ENCODE measurements at regions not wholly inside any gene's neighbourhood (a gene's known extent, or its start where the extent isn't known, plus 50 kb on each side); places are given as distances from the start of the nearest gene placed in this dataset.

DNA sequence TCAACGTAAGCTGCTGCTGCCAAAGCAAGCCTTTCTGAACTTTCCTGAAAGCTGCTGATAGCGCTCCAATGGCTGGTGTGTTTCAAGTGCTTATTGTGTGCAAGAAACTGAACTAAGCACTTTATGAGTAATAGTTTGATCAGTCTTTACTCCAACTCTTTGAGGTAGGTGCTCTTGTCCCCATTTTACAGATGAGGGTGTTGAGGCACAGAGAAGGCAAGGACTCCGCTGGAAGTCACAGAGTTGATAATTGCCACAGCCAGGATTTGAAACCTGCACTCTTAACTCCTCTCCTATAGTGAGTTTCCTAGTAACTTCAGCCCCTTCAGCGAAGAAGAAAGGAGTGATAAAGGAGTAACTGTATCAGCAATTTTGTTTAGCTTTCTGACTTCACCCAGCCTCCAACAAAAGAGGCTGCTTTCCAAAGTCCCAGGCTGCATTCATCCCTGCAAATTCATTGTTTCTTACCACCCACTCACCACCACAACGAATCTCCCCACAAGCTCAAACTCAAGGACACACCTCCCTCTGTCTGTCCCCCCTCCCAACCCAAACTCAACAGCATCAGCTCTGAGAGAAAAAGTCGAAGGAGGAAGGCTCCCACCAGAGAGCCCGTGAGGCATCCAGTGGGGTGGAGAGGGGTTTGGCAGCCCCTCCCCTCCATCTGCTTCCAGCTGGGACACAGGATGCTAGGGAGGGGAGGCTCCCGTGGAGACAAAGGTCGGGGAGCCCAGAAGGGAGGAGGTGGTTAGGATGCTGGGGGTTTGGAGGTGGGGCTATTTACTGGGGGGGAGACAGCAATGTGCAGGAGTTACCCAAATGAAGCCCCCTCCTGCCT is 139.6 kb downstream of the NAV1 start:
- peaks cover 2 to 40% of the 10 kb centered on the region in 2 experiments for H3K36me3 ChIP-seq (ENCODE audit: control insufficient read depth in 1 of 2, insufficient read depth in 2 of 2, low read depth in 1 of 2, low read length in 2 of 2)
- H3K14ac ChIP-seq (ENCODE audit: low read length in 2 of 2): no peak overlapping the region
- 50% methylated on average over 9 of the region's 9 CpGs for WGBS

DNA sequence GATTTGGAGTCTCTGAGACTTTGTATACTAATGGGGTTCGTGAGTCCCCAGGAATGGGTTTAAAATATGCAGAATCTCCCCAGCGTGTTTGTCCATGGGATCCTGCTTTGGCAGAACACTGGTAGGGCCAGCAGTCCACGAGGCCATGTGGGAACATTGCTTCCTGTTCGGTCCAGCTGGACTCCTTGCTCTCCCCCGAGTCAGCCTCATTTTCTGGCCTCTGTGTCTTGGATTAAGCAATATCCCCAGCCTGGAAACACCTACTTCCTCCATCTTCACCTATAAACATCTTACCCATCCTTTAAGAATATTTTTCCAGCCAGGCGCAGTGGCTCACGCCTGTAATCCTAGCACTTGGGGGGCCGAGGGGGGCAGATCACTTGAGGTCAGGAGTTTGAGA is 142.4 kb downstream of the NAV1 start:
- Histone ChIP-seq H2BK5ac (ENCODE audit: low read depth, low read length, poor library complexity, severe bottlenecking) (no peak overlapping the region), H3K79me1 (replicated peaks; ENCODE audit: low read length, poor library complexity, severe bottlenecking) (peaks cover 27% of the 10 kb centered on the region), H2BK12ac (ENCODE audit: low read length in 2 of 2) (no peak overlapping the region), H3K36me3 (ENCODE audit: control insufficient read depth in 1 of 2, insufficient read depth in 2 of 2, low read depth in 1 of 2, low read length in 2 of 2) (peaks cover 2 to 35% of the 10 kb centered on the region in 2 experiments), H3K27ac (ENCODE audit: low read length, poor library complexity, severe bottlenecking) (no peak overlapping the region), H4K8ac (ENCODE audit: low read length) (no peak overlapping the region), H3K27me3 (ENCODE audit: control insufficient read depth in 1 of 2, insufficient read depth in 1 of 2, low read length in 2 of 2) (no peaks in the 10 kb centered on the region), H3K4ac (ENCODE audit: low read depth in 1 of 2, low read length in 2 of 2) (no peak overlapping the region), H3K23ac (ENCODE audit: low read length in 2 of 2) (no peak overlapping the region), H3K9me3 (ENCODE audit: control insufficient read depth, low read length) (no peaks in the 10 kb centered on the region), H3K4me1 (ENCODE audit: control insufficient read depth, insufficient read depth, low read depth, low read length) (peaks cover 29% of the 10 kb centered on the region), H4K91ac (ENCODE audit: low read length) (no peak overlapping the region), H3K4me3 (ENCODE audit: insufficient read depth in 1 of 2, low read depth in 1 of 2, low read length in 2 of 2) (no peak overlapping the region), H3K9ac (ENCODE audit: low read length) (no peak overlapping the region), H3K18ac (ENCODE audit: low read depth in 1 of 2, low read length in 2 of 2) (no peak overlapping the region), H2BK15ac (ENCODE audit: low read depth, poor library complexity, severe bottlenecking) (no peak overlapping the region), H3K4me2 (ENCODE audit: low read length, poor library complexity, severe bottlenecking) (no peak overlapping the region), H2AK5ac (ENCODE audit: low read length, severe bottlenecking) (no peak overlapping the region), H2BK120ac (ENCODE audit: low read depth, low read length) (no peak overlapping the region), H2AFZ (ENCODE audit: low read depth, low read length) (no peak overlapping the region), H3K14ac (ENCODE audit: low read length in 2 of 2) (no peak overlapping the region)
- 83% methylated on average over 8 of the region's 8 CpGs for WGBS
- DNase-seq: no peak

More for the DNA sequence above, 139.6 kb downstream of the NAV1 start:
- Histone ChIP-seq H3K4me3 (ENCODE audit: insufficient read depth in 1 of 2, low read depth in 1 of 2, low read length in 2 of 2) (no peak overlapping the region), H2AFZ (ENCODE audit: low read depth, low read length) (no peak overlapping the region), H3K18ac (ENCODE audit: low read depth in 1 of 2, low read length in 2 of 2) (no peak overlapping the region), H3K9me3 (ENCODE audit: control insufficient read depth, low read length) (no peaks in the 10 kb centered on the region), H2BK120ac (ENCODE audit: low read depth, low read length) (no peak overlapping the region), H4K91ac (ENCODE audit: low read length) (no peak overlapping the region), H2BK12ac (ENCODE audit: low read length in 2 of 2) (no peak overlapping the region), H2BK5ac (ENCODE audit: low read depth, low read length, poor library complexity, severe bottlenecking) (no peak overlapping the region), H3K9ac (ENCODE audit: low read length) (peak overlapping the region; percentile 25), H3K27ac (ENCODE audit: low read length, poor library complexity, severe bottlenecking) (no peak overlapping the region), H3K4me2 (ENCODE audit: low read length, poor library complexity, severe bottlenecking) (no peak overlapping the region), H4K8ac (ENCODE audit: low read length) (no peak overlapping the region), H2AK5ac (ENCODE audit: low read length, severe bottlenecking) (no peak overlapping the region), H3K27me3 (ENCODE audit: control insufficient read depth in 1 of 2, insufficient read depth in 1 of 2, low read length in 2 of 2) (no peaks in the 10 kb centered on the region), H3K79me1 (replicated peaks; ENCODE audit: low read length, poor library complexity, severe bottlenecking) (peaks cover 32% of the 10 kb centered on the region), H3K4ac (ENCODE audit: low read depth in 1 of 2, low read length in 2 of 2) (no peak overlapping the region), H3K23ac (ENCODE audit: low read length in 2 of 2) (no peak overlapping the region), H2BK15ac (ENCODE audit: low read depth, poor library complexity, severe bottlenecking) (no peak overlapping the region), H3K4me1 (ENCODE audit: control insufficient read depth, insufficient read depth, low read depth, low read length) (peaks cover 26% of the 10 kb centered on the region)
- DNase-seq: no peak

- no peaks in the 10 kb centered on the region for H3K9me3 ChIP-seq (ENCODE audit: control insufficient read depth, low read length)
- H4K8ac ChIP-seq (ENCODE audit: low read length): no peak overlapping the region
- no peak overlapping the region for H3K9ac ChIP-seq (ENCODE audit: low read length)
- no peak overlapping the region for H2BK120ac ChIP-seq (ENCODE audit: low read depth, low read length)
- 88% methylated on average over 4 of the region's 4 CpGs for WGBS
- no peak overlapping the region for H2BK5ac ChIP-seq (ENCODE audit: low read depth, low read length, poor library complexity, severe bottlenecking)
- H2BK12ac ChIP-seq (ENCODE audit: low read length in 2 of 2): no peak overlapping the region
- H3K79me1 ChIP-seq (replicated peaks; ENCODE audit: low read length, poor library complexity, severe bottlenecking): peaks cover 24% of the 10 kb centered on the region
- H3K23ac ChIP-seq (ENCODE audit: low read length in 2 of 2): no peak overlapping the region
- H2AK5ac ChIP-seq (ENCODE audit: low read length, severe bottlenecking): no peak overlapping the region
- H3K27me3 ChIP-seq (ENCODE audit: control insufficient read depth in 1 of 2, insufficient read depth in 1 of 2, low read length in 2 of 2): no peaks in the 10 kb centered on the region
- no peak overlapping the region for H3K4ac ChIP-seq (ENCODE audit: low read depth in 1 of 2, low read length in 2 of 2)
- H3K4me2 ChIP-seq (ENCODE audit: low read length, poor library complexity, severe bottlenecking): no peak overlapping the region
- H2BK15ac ChIP-seq (ENCODE audit: low read depth, poor library complexity, severe bottlenecking): no peak overlapping the region
- H4K91ac ChIP-seq (ENCODE audit: low read length): no peak overlapping the region
- H3K14ac ChIP-seq (ENCODE audit: low read length in 2 of 2): no peak overlapping the region
- H3K4me3 ChIP-seq (ENCODE audit: insufficient read depth in 1 of 2, low read depth in 1 of 2, low read length in 2 of 2): no peak overlapping the region
- no peak overlapping the region for H3K18ac ChIP-seq (ENCODE audit: low read depth in 1 of 2, low read length in 2 of 2)
- no peak for DNase-seq
- peaks cover 25% of the 10 kb centered on the region for H3K4me1 ChIP-seq (ENCODE audit: control insufficient read depth, insufficient read depth, low read depth, low read length)
- no peak overlapping the region for H3K27ac ChIP-seq (ENCODE audit: low read length, poor library complexity, severe bottlenecking)
- H2AFZ ChIP-seq (ENCODE audit: low read depth, low read length): no peak overlapping the region
- H3K36me3 ChIP-seq (ENCODE audit: control insufficient read depth in 1 of 2, insufficient read depth in 2 of 2, low read depth in 1 of 2, low read length in 2 of 2): peaks cover 2 to 50% of the 10 kb centered on the region in 2 experiments
Observed at GRCh38 chr1:201682964-201683363, 144.0 kb downstream of the NAV1 start.

DNA sequence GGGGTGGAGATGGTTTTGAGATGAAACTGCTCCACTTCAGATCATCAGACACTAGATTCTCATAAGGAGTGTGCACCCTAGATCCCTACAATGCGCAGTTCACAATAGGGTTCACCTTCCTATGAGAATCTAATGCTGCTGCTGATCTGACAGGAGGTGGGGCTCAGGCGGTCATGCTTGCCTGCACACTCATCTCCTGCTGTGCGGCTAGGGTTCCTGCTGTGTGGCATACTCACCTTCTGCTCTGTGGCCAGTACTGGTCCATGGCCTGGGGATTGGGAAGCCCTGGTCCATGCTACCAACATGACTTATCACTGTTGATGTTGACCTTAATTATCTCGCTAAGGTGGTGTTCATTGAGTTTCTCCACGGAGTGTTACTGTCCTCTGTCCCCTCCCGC is 144.5 kb downstream of the NAV1 start:
- no peaks in the 10 kb centered on the region for H3K27me3 ChIP-seq (ENCODE audit: control insufficient read depth in 1 of 2, insufficient read depth in 1 of 2, low read length in 2 of 2)
- H2BK15ac ChIP-seq (ENCODE audit: low read depth, poor library complexity, severe bottlenecking): no peak overlapping the region
- peaks cover 24% of the 10 kb centered on the region for H3K79me1 ChIP-seq (replicated peaks; ENCODE audit: low read length, poor library complexity, severe bottlenecking)
- no peak overlapping the region for H3K4ac ChIP-seq (ENCODE audit: low read depth in 1 of 2, low read length in 2 of 2)
- no peak overlapping the region for H3K27ac ChIP-seq (ENCODE audit: low read length, poor library complexity, severe bottlenecking)
- no peak overlapping the region for H3K9ac ChIP-seq (ENCODE audit: low read length)
- H3K36me3 ChIP-seq (ENCODE audit: control insufficient read depth in 1 of 2, insufficient read depth in 2 of 2, low read depth in 1 of 2, low read length in 2 of 2): peaks cover 2 to 50% of the 10 kb centered on the region in 2 experiments
- no peak overlapping the region for H3K4me2 ChIP-seq (ENCODE audit: low read length, poor library complexity, severe bottlenecking)
- no peak for DNase-seq
- H3K23ac ChIP-seq (ENCODE audit: low read length in 2 of 2): no peak overlapping the region
- no peak overlapping the region for H2BK5ac ChIP-seq (ENCODE audit: low read depth, low read length, poor library complexity, severe bottlenecking)
- no peak overlapping the region for H4K91ac ChIP-seq (ENCODE audit: low read length)
- H4K8ac ChIP-seq (ENCODE audit: low read length): no peak overlapping the region
- H3K14ac ChIP-seq (ENCODE audit: low read length in 2 of 2): no peak overlapping the region
- no peak overlapping the region for H3K18ac ChIP-seq (ENCODE audit: low read depth in 1 of 2, low read length in 2 of 2)
- H2BK12ac ChIP-seq (ENCODE audit: low read length in 2 of 2): no peak overlapping the region
- no peak overlapping the region for H3K4me3 ChIP-seq (ENCODE audit: insufficient read depth in 1 of 2, low read depth in 1 of 2, low read length in 2 of 2)
- 86% methylated on average over 6 of the region's 6 CpGs for WGBS
- no peak overlapping the region for H2BK120ac ChIP-seq (ENCODE audit: low read depth, low read length)
- H3K4me1 ChIP-seq (ENCODE audit: control insufficient read depth, insufficient read depth, low read depth, low read length): peaks cover 28% of the 10 kb centered on the region
- no peak overlapping the region for H2AFZ ChIP-seq (ENCODE audit: low read depth, low read length)
- H3K9me3 ChIP-seq (ENCODE audit: control insufficient read depth, low read length): no peaks in the 10 kb centered on the region
- no peak overlapping the region for H2AK5ac ChIP-seq (ENCODE audit: low read length, severe bottlenecking)

All from mesenchymal stem cell (in vitro differentiated cells and primary cell).